Fibroblast of the aortic adventitia (primary cell): ENCODE measurements at regions not wholly inside any gene's neighbourhood (a gene's known extent, or its start where the extent isn't known, plus 50 kb on each side); places are given as distances from the start of the nearest gene placed in this dataset.

Experiments
- DNase-seq: peaks from one replicate; pipeline ENCODE4 v3.0.0-alpha.2; 2010; ENCODE audit warnings: low read depth
- H3K4me3 ChIP-seq: 2 replicates; pipeline ENCODE4 v1.5.1; 2011; ENCODE audit warnings: low read depth, mild to moderate bottlenecking, control low read depth, low read length, moderate library complexity
- CTCF ChIP-seq: IDR thresholded peaks from 2 replicates; pipeline ENCODE4 v1.5.1; 2011; ENCODE audit warnings: mild to moderate bottlenecking, low read length, control low read depth, inconsistent platforms; ENCODE audit not compliant: insufficient read depth

DNA sequence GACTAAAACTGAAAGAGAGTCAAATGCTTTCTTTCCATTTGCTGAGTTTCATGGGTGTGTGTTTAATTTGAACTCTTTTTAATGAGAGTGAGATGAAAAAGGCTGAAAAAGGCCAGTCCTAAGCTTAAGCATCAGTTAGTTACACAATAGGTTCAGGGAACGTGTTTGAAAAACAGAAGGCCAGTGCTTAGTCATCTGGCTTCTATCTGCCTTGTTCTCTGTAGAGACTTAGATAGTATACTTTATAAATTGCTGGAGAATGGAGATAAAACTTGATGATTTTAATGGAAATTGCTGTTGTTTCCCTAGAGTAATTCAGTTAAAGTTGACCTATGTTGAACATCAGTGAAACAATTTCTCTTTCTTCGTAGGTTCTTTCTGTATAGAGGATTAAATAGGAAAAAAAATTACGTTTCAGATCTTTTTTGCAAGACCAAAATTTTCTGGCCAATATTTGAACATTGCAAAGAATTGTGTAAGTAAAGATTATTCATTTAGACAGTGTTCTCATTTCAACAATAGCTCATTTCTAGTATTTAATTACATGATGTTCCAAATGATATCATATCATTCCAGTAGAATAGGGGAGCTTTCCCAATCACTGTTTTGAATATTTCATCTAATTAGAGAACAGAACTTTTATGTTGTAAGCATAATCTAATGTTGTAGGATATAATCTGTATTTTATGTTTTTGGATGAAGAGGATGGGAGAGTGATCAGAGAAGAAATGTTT is 1088.8 kb downstream of the ADGRL3 start:
- no peak for TF ChIP-seq CTCF
- no peak for DNase-seq
- H3K4me3 ChIP-seq: no peak overlapping the region

DNA sequence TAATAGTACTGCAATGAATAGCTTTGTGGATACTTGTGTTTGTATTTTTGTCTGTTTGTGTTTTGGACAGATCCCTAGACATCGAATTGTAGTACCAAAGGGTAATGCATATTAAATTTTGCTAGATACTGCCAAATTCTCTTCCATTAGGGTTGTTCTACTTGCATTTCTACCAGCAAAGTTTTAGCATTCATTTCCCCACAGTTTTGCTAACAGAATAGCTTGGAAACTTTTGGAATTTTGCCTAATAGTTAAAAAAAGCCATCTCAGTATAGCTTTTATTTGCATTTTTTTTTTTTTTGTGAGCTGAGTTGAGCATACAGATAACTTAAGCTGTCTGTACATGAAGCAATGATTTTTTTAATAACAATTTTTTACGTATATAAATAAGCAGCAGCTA is 1084.9 kb downstream of the ADGRL3 start:
- no peak for TF ChIP-seq CTCF
- no peak for DNase-seq
- no peak overlapping the region for H3K4me3 ChIP-seq

DNA sequence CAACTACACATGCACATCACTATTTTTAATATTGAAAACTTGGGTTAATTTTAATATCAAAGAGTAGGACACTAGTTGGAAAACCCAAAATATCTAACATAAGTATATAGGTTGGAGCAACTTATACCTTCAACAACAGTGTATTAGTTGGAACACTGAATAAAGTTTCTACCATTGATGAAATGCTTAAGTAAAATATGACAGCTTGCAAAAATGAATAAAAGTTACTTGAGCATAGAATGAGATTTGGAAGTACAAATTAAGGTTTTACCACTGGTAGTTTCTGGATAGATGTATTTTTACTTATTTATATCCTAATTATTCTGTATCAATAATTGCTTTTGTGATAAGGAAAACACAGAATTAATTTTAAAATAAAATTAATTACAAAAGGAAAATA is 1079.6 kb downstream of the ADGRL3 start:
- DNase-seq: no peak
- H3K4me3 ChIP-seq: no peak overlapping the region
- no peak for TF ChIP-seq CTCF

DNA sequence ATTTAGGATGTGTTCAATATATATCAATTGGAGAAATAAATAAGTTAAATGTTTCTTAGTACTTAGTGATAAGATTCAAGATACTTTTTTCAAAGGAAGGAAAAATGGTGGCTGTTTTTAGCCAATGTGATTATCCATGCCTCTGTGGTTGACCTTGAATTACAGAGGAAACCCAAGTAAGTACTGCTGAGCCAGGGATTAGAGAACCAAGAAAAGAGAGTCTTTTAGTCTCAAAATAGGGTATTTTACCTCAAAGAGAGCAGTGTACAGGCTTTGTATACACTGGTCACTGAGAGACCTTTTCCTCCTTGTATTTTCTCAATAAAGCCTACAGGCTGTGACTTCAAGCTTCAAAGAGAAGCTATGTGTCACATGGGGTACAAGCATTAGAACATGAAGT is 1075.3 kb downstream of the ADGRL3 start:
- no peak for TF ChIP-seq CTCF
- no peak for DNase-seq

DNA sequence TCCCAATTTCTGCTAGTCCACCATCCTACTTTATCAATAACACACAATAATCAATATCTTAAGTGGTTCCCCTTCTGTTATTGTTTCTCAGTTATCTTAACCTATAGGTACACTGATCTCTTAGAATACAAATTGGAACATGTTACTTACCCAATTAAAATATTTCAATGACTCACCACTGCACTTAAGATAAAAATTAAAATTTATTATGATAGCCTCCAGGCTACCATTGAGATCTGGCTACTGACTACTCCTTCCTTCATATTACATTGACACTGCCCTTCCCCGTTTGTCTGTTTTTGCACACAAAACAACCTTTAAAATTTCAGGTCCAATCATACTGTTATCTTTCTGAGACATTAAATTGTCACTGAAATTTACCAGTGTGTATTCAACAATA is 1074.7 kb downstream of the ADGRL3 start:
- no peak overlapping the region for H3K4me3 ChIP-seq
- no peak for DNase-seq
- TF ChIP-seq CTCF: no peak

More for the DNA sequence above, 1075.3 kb downstream of the ADGRL3 start:
- no peak overlapping the region for H3K4me3 ChIP-seq

DNA sequence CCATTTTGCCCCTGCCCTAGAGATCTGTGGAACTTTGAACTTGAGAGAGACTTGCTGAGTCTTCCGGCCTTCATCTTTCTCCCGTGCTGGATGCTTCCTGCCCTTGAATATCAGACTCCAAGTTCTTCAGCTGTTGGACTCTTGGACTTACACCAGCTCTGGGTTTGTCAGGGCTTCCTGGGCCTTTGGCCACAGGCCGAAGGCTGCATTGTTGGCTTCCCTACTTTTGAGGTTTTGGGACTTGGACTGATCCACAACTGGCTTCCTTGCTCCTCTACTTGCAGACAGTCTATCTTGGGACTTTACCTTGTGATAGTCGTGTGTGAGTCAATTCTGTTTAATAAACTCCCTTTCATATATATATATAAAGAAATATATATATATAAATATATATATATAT is 1071.0 kb downstream of the ADGRL3 start:
- no peak for TF ChIP-seq CTCF
- no peak overlapping the region for H3K4me3 ChIP-seq
- no peak for DNase-seq

GRCh38 chr4:62269918-62270317 is 1069.8 kb downstream of the ADGRL3 start:
- no peak for TF ChIP-seq CTCF
- DNase-seq: no peak
- no peak overlapping the region for H3K4me3 ChIP-seq
